ENCODE measurements at regions not wholly inside any gene's neighbourhood (a gene's known extent, or its start where the extent isn't known, plus 50 kb on each side); places are given as distances from the start of the nearest gene placed in this dataset.
"Not testable (repeated sequence)": the region's sequence is repeated elsewhere in the genome, so short reads cannot be mapped to it uniquely, and the experiment has no call there.

- TF ChIP-seq CTCF (IDR thresholded peaks at IDR 0.05; ENCODE audit: insufficient read depth, low read length); POLR2AphosphoS5 (IDR thresholded peaks at IDR 0.05; ENCODE audit: low read depth); REST (IDR thresholded peaks at IDR 0.05; ENCODE audit: insufficient replicate concordance, low read depth): not testable (repeated sequence)
These were observed 112.0 kb upstream of the NDST3 start for GRCh38 chr4:117922311-117922710.
